Body of pancreas (tissue), 4 donors: ENCODE measurements at regions not wholly inside any gene's neighbourhood (a gene's known extent, or its start where the extent isn't known, plus 50 kb on each side); places are given as distances from the start of the nearest gene placed in this dataset.

Experiments
- CTCF ChIP-seq, 7 experiments: fragments of 450-650 bp in 4 of 7; fragments of 200-600 bp in 3 of 7; sonication (generic) in 3 of 7; IDR thresholded peaks; one replicate each; pipeline ENCODE4 v1.5.1; 2016 to 2019; ENCODE audit warnings: antibody characterized with exemption in 7 of 7
- POLR2A ChIP-seq, 3 donors: fragments of 450-650 bp; IDR thresholded peaks; one replicate each; pipeline ENCODE4 v1.6.1; 2016; ENCODE audit warnings: antibody characterized with exemption in 3 of 3, mild to moderate bottlenecking in 2 of 3

- TF ChIP-seq CTCF (IDR thresholded peaks at IDR 0.05) (no peak), POLR2A (IDR thresholded peaks at IDR 0.05) (no peak)
Measured at GRCh38 chr5:106420102-106420501, 1250.6 kb downstream of the EFNA5 start.
